Activated T-cell treated with anti-CD3 and anti-CD28 coated beads for 48 hours (primary cell): ENCODE measurements at regions not wholly inside any gene's neighbourhood (a gene's known extent, or its start where the extent isn't known, plus 50 kb on each side); places are given as distances from the start of the nearest gene placed in this dataset.

Source experiments
- DNase-seq: peaks from one replicate; pipeline ENCODE4 v3.0.0-alpha.2; 2020; ENCODE audit warnings: low read depth

- DNase-seq: no peak
Observed at GRCh38 chr5:124692950-124693349, 53.5 kb downstream of the ZNF608 start.

- no peak for DNase-seq
Observed at GRCh38 chr5:124692324-124692723, 54.1 kb downstream of the ZNF608 start.

GRCh38 chr5:124689653-124690052 is 56.8 kb downstream of the ZNF608 start:
- DNase-seq: no peak

DNA sequence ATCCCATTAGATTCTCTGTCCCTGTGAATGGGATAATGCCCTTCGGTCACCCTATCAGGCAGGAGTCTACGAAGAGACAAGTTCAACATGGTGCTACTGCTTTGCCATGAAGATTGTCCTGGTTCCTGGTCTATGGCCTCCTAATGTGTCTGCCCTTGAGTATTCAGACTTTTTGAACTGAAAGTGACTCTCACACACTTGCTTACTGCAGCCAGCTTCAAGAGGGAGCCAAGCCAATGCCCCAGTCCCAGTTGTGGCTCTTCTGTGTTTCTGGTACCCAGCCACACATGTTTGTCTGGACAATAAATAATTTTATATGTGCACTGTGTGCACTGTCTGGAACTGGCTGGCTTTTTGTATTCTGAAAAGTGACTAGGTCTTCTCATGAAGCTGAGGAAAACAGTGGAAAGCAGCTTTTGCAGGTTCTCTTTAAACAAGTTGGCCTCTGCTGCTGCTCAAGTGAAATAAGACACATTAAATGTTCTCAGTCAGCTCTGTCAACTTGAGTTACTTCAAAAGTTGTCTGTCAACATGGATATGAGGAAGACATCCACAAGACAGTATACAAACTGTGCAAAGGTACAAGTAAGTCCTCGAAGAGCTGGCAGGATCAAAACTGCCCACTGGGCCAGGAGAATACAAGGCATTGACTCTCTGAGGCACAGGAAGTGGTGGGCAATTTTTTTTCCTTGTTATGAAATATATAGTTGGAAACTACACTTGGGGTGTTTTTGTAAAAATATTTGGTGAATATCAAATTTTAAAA is 60.0 kb downstream of the ZNF608 start:
- DNase-seq: no peak

DNA sequence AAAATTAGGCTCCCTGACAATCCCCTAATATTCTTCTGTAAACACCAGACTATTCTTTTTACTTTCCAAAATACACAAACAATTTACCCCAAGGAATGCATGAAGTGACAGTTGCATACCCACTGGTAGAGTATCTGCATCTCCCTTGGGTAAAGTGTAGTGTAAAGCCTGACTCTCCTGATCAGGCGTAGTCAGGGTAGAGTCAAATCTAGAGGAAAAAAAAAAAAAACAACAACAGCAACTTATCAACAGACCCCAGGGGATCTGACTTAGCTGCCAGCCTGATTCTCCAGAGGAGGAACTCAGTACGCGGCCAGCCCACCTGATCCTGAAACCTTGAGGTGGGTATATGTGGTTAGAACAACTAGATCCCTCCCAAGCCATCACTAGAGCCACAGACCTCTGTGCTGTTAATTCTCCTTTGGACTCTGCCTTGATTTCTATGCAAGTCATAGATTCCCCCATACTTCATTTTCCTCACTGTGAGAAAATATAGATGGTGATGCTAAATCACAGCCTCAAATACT is 61.0 kb downstream of the ZNF608 start:
- DNase-seq: no peak

- DNase-seq: no peak
Observed at GRCh38 chr5:124683917-124684555, 62.4 kb downstream of the ZNF608 start.

DNA sequence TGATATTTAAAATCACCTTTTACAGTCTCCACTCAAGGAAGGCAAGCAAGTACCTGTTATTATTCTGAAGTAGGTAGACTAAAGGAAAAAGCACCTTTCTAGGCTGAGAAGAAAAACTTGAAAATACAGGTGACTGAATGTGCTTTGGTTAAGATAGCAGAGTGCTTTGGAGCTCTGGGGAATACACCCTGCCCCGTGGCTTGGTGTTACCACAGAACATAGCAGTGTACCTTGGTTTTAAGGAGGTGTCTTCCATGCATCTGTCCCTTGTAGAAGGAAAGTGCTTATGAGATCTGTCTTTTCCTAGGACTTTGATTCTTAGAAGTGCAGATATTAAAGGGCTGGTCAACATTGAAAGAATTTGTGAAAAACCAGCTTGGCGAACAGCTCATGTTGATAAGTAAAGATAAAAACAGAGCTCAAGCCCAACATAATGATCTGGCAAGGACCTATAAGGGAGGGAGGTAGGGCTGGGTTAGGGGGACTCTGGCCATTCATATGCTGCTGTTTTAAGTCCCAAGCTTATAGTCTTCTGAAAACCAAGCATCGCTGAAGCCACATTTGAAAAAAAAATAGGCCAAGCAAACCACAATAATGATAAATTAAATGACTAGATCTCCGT is 66.8 kb downstream of the ZNF608 start:
- DNase-seq: no peak

GRCh38 chr5:124678922-124679519 is 67.4 kb downstream of the ZNF608 start:
- DNase-seq: no peak

GRCh38 chr5:124678468-124678867 is 68.0 kb downstream of the ZNF608 start:
- no peak for DNase-seq

GRCh38 chr5:124677374-124678351 is 68.8 kb downstream of the ZNF608 start:
- DNase-seq: no peak

GRCh38 chr5:124675931-124676846 is 70.2 kb downstream of the ZNF608 start:
- DNase-seq: no peak

DNA sequence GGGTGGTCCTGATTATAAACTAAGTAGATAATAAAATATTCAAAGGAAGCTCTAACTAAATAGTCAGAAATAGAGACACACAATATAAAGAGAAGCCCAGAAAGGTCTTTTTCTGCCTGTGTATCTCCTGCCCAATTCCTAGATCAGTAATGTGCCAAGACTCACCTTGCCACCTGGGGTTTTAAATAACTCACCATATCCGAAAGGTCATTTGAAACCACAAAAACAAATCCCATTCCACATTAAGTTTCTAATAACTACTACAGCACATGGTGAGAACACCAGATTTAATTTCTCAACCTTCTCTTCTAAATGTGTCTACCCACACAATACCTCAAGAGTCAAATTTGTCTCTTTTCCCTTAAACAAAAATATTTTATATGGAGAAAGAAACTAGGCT is 75.2 kb downstream of the ZNF608 start:
- no peak for DNase-seq

- no peak for DNase-seq
Observed at GRCh38 chr5:124670722-124671184, 75.7 kb downstream of the ZNF608 start.

- no peak for DNase-seq
Observed at GRCh38 chr5:124669956-124670721, 76.3 kb downstream of the ZNF608 start.

- DNase-seq: no peak
Observed at GRCh38 chr5:124669300-124669648, 77.2 kb downstream of the ZNF608 start.

GRCh38 chr5:124668353-124669299 is 77.8 kb downstream of the ZNF608 start:
- no peak for DNase-seq

DNA sequence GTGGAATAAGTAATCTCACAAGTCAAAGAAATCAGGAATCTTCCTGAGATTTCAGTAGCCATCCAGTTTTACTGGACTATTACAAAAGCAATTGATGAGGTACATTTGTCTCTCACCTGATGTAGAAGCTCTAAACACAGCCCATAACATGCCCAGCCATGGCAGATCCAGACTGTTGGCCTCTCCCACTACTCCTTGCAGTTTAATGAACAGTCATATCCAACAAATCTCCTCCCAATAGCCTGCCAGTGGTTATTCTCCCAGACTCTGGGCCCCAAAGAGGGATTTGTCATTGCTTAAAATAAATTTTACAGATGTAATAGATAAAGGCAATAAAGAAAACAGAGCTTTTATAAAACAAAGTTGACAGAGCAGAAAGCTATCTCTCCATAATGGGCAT is 80.8 kb downstream of the ZNF608 start:
- DNase-seq: no peak

DNA sequence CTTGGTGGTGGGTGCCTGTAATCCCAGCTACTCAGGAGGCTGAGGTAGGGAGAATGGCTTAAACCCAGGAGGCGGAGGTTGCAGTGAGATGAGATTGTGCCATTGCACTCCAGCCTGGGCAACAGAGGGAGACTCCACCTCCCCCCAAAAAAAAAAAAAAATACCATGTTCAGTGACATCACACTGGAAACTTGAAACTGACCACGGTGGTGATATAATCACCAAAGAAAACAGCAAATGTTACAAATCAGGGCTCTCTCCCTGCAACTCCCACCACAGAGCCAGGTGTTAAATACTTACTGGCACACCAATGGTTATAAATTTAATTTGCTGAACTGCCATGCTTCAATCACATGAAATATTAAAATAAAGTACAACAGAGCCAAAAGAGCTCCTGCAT is 81.4 kb downstream of the ZNF608 start:
- DNase-seq: no peak
